ENCODE measurements at regions not wholly inside any gene's neighbourhood (a gene's known extent, or its start where the extent isn't known, plus 50 kb on each side); places are given as distances from the start of the nearest gene placed in this dataset.

GRCh38 chr22:47695176-47695575 is 932.7 kb downstream of the TBC1D22A start:
- TF ChIP-seq ZC3H10 (CRISPR knock-in tag; IDR thresholded peaks at IDR 0.05): no peak
- no peak for TF ChIP-seq ZNF70 (CRISPR knock-in tag; IDR thresholded peaks at IDR 0.05)
- TF ChIP-seq ZNF565 (CRISPR knock-in tag; conservative IDR thresholded peaks at IDR 0.05; ENCODE audit: low read depth): no peak
- TF ChIP-seq, protein P1, sequence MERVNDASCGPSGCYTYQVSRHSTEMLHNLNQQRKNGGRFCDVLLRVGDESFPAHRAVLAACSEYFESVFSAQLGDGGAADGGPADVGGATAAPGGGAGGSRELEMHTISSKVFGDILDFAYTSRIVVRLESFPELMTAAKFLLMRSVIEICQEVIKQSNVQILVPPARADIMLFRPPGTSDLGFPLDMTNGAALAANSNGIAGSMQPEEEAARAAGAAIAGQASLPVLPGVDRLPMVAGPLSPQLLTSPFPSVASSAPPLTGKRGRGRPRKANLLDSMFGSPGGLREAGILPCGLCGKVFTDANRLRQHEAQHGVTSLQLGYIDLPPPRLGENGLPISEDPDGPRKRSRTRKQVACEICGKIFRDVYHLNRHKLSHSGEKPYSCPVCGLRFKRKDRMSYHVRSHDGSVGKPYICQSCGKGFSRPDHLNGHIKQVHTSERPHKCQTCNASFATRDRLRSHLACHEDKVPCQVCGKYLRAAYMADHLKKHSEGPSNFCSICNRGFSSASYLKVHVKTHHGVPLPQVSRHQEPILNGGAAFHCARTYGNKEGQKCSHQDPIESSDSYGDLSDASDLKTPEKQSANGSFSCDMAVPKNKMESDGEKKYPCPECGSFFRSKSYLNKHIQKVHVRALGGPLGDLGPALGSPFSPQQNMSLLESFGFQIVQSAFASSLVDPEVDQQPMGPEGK (CRISPR knock-in tag; IDR thresholded peaks at IDR 0.05; ENCODE audit: borderline replicate concordance): no peak
- TF ChIP-seq ISL1 (CRISPR knock-in tag; IDR thresholded peaks at IDR 0.05): no peak
- TF ChIP-seq, protein P2, sequence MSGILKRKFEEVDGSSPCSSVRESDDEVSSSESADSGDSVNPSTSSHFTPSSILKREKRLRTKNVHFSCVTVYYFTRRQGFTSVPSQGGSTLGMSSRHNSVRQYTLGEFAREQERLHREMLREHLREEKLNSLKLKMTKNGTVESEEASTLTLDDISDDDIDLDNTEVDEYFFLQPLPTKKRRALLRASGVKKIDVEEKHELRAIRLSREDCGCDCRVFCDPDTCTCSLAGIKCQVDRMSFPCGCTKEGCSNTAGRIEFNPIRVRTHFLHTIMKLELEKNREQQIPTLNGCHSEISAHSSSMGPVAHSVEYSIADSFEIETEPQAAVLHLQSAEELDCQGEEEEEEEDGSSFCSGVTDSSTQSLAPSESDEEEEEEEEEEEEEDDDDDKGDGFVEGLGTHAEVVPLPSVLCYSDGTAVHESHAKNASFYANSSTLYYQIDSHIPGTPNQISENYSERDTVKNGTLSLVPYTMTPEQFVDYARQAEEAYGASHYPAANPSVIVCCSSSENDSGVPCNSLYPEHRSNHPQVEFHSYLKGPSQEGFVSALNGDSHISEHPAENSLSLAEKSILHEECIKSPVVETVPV (CRISPR knock-in tag; IDR thresholded peaks at IDR 0.05): no peak
- TF ChIP-seq TCF4 (CRISPR knock-in tag; IDR thresholded peaks at IDR 0.05; ENCODE audit: borderline replicate concordance): no peak
- TF ChIP-seq, protein P3, sequence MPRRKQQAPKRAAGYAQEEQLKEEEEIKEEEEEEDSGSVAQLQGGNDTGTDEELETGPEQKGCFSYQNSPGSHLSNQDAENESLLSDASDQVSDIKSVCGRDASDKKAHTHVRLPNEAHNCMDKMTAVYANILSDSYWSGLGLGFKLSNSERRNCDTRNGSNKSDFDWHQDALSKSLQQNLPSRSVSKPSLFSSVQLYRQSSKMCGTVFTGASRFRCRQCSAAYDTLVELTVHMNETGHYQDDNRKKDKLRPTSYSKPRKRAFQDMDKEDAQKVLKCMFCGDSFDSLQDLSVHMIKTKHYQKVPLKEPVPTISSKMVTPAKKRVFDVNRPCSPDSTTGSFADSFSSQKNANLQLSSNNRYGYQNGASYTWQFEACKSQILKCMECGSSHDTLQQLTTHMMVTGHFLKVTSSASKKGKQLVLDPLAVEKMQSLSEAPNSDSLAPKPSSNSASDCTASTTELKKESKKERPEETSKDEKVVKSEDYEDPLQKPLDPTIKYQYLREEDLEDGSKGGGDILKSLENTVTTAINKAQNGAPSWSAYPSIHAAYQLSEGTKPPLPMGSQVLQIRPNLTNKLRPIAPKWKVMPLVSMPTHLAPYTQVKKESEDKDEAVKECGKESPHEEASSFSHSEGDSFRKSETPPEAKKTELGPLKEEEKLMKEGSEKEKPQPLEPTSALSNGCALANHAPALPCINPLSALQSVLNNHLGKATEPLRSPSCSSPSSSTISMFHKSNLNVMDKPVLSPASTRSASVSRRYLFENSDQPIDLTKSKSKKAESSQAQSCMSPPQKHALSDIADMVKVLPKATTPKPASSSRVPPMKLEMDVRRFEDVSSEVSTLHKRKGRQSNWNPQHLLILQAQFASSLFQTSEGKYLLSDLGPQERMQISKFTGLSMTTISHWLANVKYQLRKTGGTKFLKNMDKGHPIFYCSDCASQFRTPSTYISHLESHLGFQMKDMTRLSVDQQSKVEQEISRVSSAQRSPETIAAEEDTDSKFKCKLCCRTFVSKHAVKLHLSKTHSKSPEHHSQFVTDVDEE (CRISPR knock-in tag; IDR thresholded peaks at IDR 0.05): no peak
- no peak for TF ChIP-seq ARNTL (CRISPR knock-in tag; IDR thresholded peaks at IDR 0.05; ENCODE audit: borderline replicate concordance, low read depth)
- no peak for TF ChIP-seq TOX (CRISPR knock-in tag; IDR thresholded peaks at IDR 0.05; ENCODE audit: borderline replicate concordance)

Measured in SK-N-SH treated with all-trans-retinoic acid at 6 μM for 48 hours (cell line).